PC-9 (cell line): ENCODE measurements at regions not wholly inside any gene's neighbourhood (a gene's known extent, or its start where the extent isn't known, plus 50 kb on each side); places are given as distances from the start of the nearest gene placed in this dataset.

Experiments used
- BruUV-seq: library from RNA; stranded (reverse); fragments of 400-500 nt; replicated peaks from 2 replicates; lab custom pipeline; 2021; lab: Mats Ljungman, UMichigan
- CTCF ChIA-PET: fragments of 300-600 bp; sonication (Branson Sonifier 250); formaldehyde crosslinking; loops from one replicate; lab custom pipeline; 2022; ENCODE audit warnings: antibody characterized with exemption; lab: Charles Lee
- POLR2A ChIA-PET: fragments of 300-600 bp; sonication (Branson Sonifier 250); formaldehyde crosslinking; loops from one replicate; lab custom pipeline; 2022; ENCODE audit warnings: antibody characterized with exemption; ENCODE audit not compliant: unreplicated experiment; lab: Charles Lee
- DNase-seq, 2 experiments: peaks; one replicate each; pipeline versions ENCODE4 v3.0.0 to v3.0.0-alpha.2; 2015 to 2022; ENCODE audit warnings: mixed read lengths in 1 of 2
- H2AFZ ChIP-seq: fragments of 200-600 bp; sonication (generic); 2 replicates; pipeline ENCODE4 v1.8.1; 2017; ENCODE audit warnings: antibody characterized with exemption
- H3F3A ChIP-seq: fragments of 200-600 bp; sonication (generic); 2 replicates; pipeline ENCODE4 v1.8.1; 2017; ENCODE audit warnings: antibody characterized with exemption, mild to moderate bottlenecking, low read depth; ENCODE audit not compliant: insufficient read depth
- H3K27ac ChIP-seq: fragments of 200-600 bp; sonication (generic); 2 replicates; pipeline ENCODE4 v1.6.1; 2016; ENCODE audit warnings: mixed run types
- H3K27me3 ChIP-seq: fragments of 200-600 bp; sonication (generic); 2 replicates; pipeline ENCODE4 v1.6.1; 2016; ENCODE audit warnings: low read depth, mixed run types; ENCODE audit not compliant: insufficient read depth
- H3K36me3 ChIP-seq: fragments of 200-600 bp; sonication (generic); 2 replicates; pipeline ENCODE4 v1.6.1; 2016; ENCODE audit warnings: low read depth, mixed run types
- H3K4me1 ChIP-seq: fragments of 200-600 bp; sonication (generic); replicated peaks from 2 replicates; pipeline ENCODE4 v1.6.1; 2016; ENCODE audit warnings: mixed run types; ENCODE audit not compliant: insufficient read depth
- H3K4me2 ChIP-seq: fragments of 200-600 bp; sonication (generic); 2 replicates; pipeline ENCODE4 v1.6.1; 2017; ENCODE audit warnings: mixed run types
- H3K4me3 ChIP-seq: fragments of 200-600 bp; sonication (generic); 2 replicates; pipeline ENCODE4 v1.6.1; 2016; ENCODE audit warnings: mixed run types
- H3K79me2 ChIP-seq: fragments of 200-600 bp; sonication (generic); 2 replicates; pipeline ENCODE4 v1.6.1; 2017; ENCODE audit warnings: low read depth, mixed run types
- H3K9me2 ChIP-seq: fragments of 200-600 bp; sonication (generic); 2 replicates; pipeline ENCODE4 v1.8.1; 2017; ENCODE audit warnings: mild to moderate bottlenecking; ENCODE audit not compliant: insufficient read depth
- H3K9me3 ChIP-seq: fragments of 200-600 bp; sonication (generic); 2 replicates; pipeline ENCODE4 v1.8.1; 2016; ENCODE audit warnings: low read depth; ENCODE audit not compliant: insufficient read depth
- H4K20me1 ChIP-seq: fragments of 200-600 bp; sonication (generic); 2 replicates; pipeline ENCODE4 v1.8.1; 2017; ENCODE audit not compliant: insufficient read depth
- CTCF ChIP-seq: fragments of 200-600 bp; sonication (generic); conservative IDR thresholded peaks from 2 replicates; pipeline ENCODE4 v1.6.1; 2017; ENCODE audit warnings: mixed run types, antibody characterized with exemption, mild to moderate bottlenecking, moderate library complexity
- EZH2 ChIP-seq: fragments of 200-600 bp; sonication (generic); IDR thresholded peaks from 2 replicates; pipeline ENCODE4 v1.8.0; 2017; ENCODE audit warnings: antibody characterized with exemption, low read depth
- intact Hi-C: fragments of 100-400 bp; cut with micrococcal nuclease; formaldehyde crosslinking; loops from one replicate; pipeline ENCODE4 v1.10.0; 2022; ENCODE audit not compliant: unreplicated experiment

- no peaks in the 10 kb centered on the region for H3K9me3 ChIP-seq
- no peaks in the 10 kb centered on the region for H3K9me2 ChIP-seq
- H3K4me1 ChIP-seq = no peaks in the 10 kb centered on the region
- CTCF ChIA-PET = no interaction called here
- BruUV-seq = no TSS peak
- H3K36me3 ChIP-seq = no peaks in the 10 kb centered on the region
- H2AFZ ChIP-seq = no peak overlapping the region
- no peaks in the 10 kb centered on the region for H3K27me3 ChIP-seq
- TF ChIP-seq EZH2 = no peak
- TF ChIP-seq CTCF = no peak
- DNase-seq = no peak
- no peaks in the 10 kb centered on the region for H3K79me2 ChIP-seq
- POLR2A ChIA-PET = no interaction called here
- intact Hi-C loops = no loop called here
- no peak overlapping the region for H3K27ac ChIP-seq
- no peaks in the 10 kb centered on the region for H3F3A ChIP-seq
- no peak overlapping the region for H3K4me2 ChIP-seq
- no peak overlapping the region for H3K4me3 ChIP-seq
- H4K20me1 ChIP-seq = no peaks in the 10 kb centered on the region
Observed at GRCh38 chr6:121760745-121761144, 325.3 kb downstream of the GJA1 start.

GRCh38 chr6:121764493-121764892 is 329.0 kb downstream of the GJA1 start:
- no peaks in the 10 kb centered on the region for H3K79me2 ChIP-seq
- intact Hi-C loops = no loop called here
- POLR2A ChIA-PET = no interaction called here

GRCh38 chr6:121765060-121765459 is 329.6 kb downstream of the GJA1 start:
- Histone ChIP-seq H3K27ac (no peak overlapping the region), H3K27me3 (no peaks in the 10 kb centered on the region), H3K4me1 (no peaks in the 10 kb centered on the region), H3K9me3 (no peaks in the 10 kb centered on the region), H3K79me2 (no peaks in the 10 kb centered on the region), H2AFZ (no peak overlapping the region), H3K4me3 (no peak overlapping the region), H3K9me2 (no peaks in the 10 kb centered on the region; the same call in 1 of the 2 replicates), H3F3A (no peaks in the 10 kb centered on the region), H3K36me3 (no peaks in the 10 kb centered on the region), H4K20me1 (no peaks in the 10 kb centered on the region), H3K4me2 (no peak overlapping the region)
- intact Hi-C loops = no loop called here
- CTCF ChIA-PET = no interaction called here
- no peak for DNase-seq
- no peak for TF ChIP-seq EZH2
- POLR2A ChIA-PET = no interaction called here
- no TSS peak for BruUV-seq

More at GRCh38 chr6:121764493-121764892, 329.0 kb downstream of the GJA1 start:
- no peaks in the 10 kb centered on the region; the same call in 1 of the 2 replicates for H3K9me2 ChIP-seq
- no peak overlapping the region for H3K4me2 ChIP-seq
- no peaks in the 10 kb centered on the region for H3F3A ChIP-seq
- H4K20me1 ChIP-seq = no peaks in the 10 kb centered on the region
- TF ChIP-seq EZH2 (no peak), CTCF (no peak)
- H3K4me1 ChIP-seq = no peaks in the 10 kb centered on the region
- no peaks in the 10 kb centered on the region for H3K9me3 ChIP-seq
- no peak overlapping the region for H3K27ac ChIP-seq
- H3K36me3 ChIP-seq = no peaks in the 10 kb centered on the region
- H2AFZ ChIP-seq = no peak overlapping the region
- no peak for DNase-seq
- no TSS peak for BruUV-seq
- no peaks in the 10 kb centered on the region for H3K27me3 ChIP-seq
- CTCF ChIA-PET = no interaction called here
- H3K4me3 ChIP-seq = no peak overlapping the region

- H4K20me1 ChIP-seq = no peaks in the 10 kb centered on the region
- no peak for TF ChIP-seq EZH2
- no peak for TF ChIP-seq CTCF
- no peak for DNase-seq
- no peaks in the 10 kb centered on the region for H3F3A ChIP-seq
- no peaks in the 10 kb centered on the region for H3K79me2 ChIP-seq
- H3K4me3 ChIP-seq = no peak overlapping the region
- H3K4me2 ChIP-seq = no peak overlapping the region
- CTCF ChIA-PET = no interaction called here
- H3K9me2 ChIP-seq = peaks cover 4% of the 10 kb centered on the region; the same call in 1 of the 2 replicates
- H3K4me1 ChIP-seq = peaks cover 8% of the 10 kb centered on the region; the same call in 1 of the 2 replicates
- H3K9me3 ChIP-seq = no peaks in the 10 kb centered on the region
- H2AFZ ChIP-seq = peak overlapping the region; percentile 45; the same call in 1 of the 2 replicates
- no peaks in the 10 kb centered on the region for H3K27me3 ChIP-seq
- BruUV-seq = no TSS peak
- no peak overlapping the region for H3K27ac ChIP-seq
- H3K36me3 ChIP-seq = no peaks in the 10 kb centered on the region
- intact Hi-C loops = no loop called here
- POLR2A ChIA-PET = no interaction called here
Observed at GRCh38 chr6:121767211-121767610, 331.8 kb downstream of the GJA1 start.
